Activated B cell treated with CpG ODN at 0.5 μM for 24 hours (primary cell): ENCODE measurements at regions not wholly inside any gene's neighbourhood (a gene's known extent, or its start where the extent isn't known, plus 50 kb on each side); places are given as distances from the start of the nearest gene placed in this dataset.

Source experiments
- ATAC-seq: fragments of 200-7000 bp; cut with Tn5 transposase; one replicate; pipeline ENCODE4 v1.10.0; 2021; ENCODE audit warnings: low read depth, mild to moderate bottlenecking, moderate library complexity
- CTCF ChIA-PET: fragments of 350-600 bp; sonication (Branson Sonifier 250); formaldehyde crosslinking; loops from one replicate; lab custom pipeline; 2021; ENCODE audit warnings: antibody characterized with exemption; lab: Charles Lee
- POLR2A ChIA-PET: fragments of 350-600 bp; sonication (Branson Sonifier 250); formaldehyde crosslinking; loops from one replicate; lab custom pipeline; 2021; ENCODE audit warnings: antibody characterized with exemption; lab: Charles Lee
- DNase-seq: peaks from one replicate; pipeline ENCODE4 v3.0.0; 2022
- H3K27ac Mint-ChIP-seq: one replicate; pipeline ENCODE4 v1.8.0; 2020; ENCODE audit warnings: mixed read lengths
- H3K27me3 Mint-ChIP-seq: one replicate; pipeline ENCODE4 v1.8.0; 2021; ENCODE audit warnings: mixed read lengths
- H3K36me3 Mint-ChIP-seq: one replicate; pipeline ENCODE4 v1.8.0; 2021; ENCODE audit warnings: low read depth, mixed read lengths
- H3K4me1 Mint-ChIP-seq: one replicate; pipeline ENCODE4 v1.8.0; 2021; ENCODE audit warnings: mixed read lengths
- H3K4me3 Mint-ChIP-seq: one replicate; pipeline ENCODE4 v1.8.0; 2020; ENCODE audit warnings: mild to moderate bottlenecking, mixed read lengths
- H3K9me3 Mint-ChIP-seq: one replicate; pipeline ENCODE4 v1.8.0; 2020; ENCODE audit warnings: mixed read lengths
- intact Hi-C: fragments of 100-400 bp; cut with micrococcal nuclease; formaldehyde crosslinking; loops from one replicate; pipeline ENCODE4 v1.15.1; 2024
- TF ChIP-seq, protein P1 (sequence below): fragments of 200-600 bp; IDR thresholded peaks from one replicate; pipeline ENCODE4 v1.8.0; 2022; ENCODE audit warnings: antibody characterized with exemption, mild to moderate bottlenecking

DNA sequence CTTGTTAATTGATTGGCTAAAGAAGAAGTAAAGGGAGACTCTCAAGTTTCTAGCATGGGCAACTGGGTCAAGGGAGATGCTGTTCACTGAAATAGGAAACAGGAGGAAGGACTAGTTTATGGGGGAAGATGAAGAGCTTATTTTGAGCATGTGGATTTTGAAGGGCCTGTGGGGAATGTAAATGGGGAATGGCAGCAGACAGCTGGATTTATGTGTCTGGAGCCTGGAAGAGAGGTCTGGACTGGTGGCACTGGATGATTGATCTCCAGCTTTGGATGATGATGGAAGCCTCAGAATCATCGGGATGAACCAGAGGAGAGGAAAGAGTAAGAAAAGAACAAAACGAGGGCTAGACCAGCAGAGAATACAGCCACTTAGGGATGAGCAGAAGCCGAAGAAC is 54.9 kb upstream of the ENAH start:
- no peak for ATAC-seq
- no peaks in the 10 kb centered on the region for H3K4me1 Mint-ChIP-seq
- H3K4me3 Mint-ChIP-seq = no peak overlapping the region
- POLR2A ChIA-PET = no interaction called here
- no peak overlapping the region for H3K27ac Mint-ChIP-seq
- CTCF ChIA-PET = no interaction called here
- intact Hi-C loops = no loop called here
- TF ChIP-seq, protein P1, sequence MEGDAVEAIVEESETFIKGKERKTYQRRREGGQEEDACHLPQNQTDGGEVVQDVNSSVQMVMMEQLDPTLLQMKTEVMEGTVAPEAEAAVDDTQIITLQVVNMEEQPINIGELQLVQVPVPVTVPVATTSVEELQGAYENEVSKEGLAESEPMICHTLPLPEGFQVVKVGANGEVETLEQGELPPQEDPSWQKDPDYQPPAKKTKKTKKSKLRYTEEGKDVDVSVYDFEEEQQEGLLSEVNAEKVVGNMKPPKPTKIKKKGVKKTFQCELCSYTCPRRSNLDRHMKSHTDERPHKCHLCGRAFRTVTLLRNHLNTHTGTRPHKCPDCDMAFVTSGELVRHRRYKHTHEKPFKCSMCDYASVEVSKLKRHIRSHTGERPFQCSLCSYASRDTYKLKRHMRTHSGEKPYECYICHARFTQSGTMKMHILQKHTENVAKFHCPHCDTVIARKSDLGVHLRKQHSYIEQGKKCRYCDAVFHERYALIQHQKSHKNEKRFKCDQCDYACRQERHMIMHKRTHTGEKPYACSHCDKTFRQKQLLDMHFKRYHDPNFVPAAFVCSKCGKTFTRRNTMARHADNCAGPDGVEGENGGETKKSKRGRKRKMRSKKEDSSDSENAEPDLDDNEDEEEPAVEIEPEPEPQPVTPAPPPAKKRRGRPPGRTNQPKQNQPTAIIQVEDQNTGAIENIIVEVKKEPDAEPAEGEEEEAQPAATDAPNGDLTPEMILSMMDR = no peak
- H3K27me3 Mint-ChIP-seq = no peaks in the 10 kb centered on the region
- DNase-seq = no peak
- H3K9me3 Mint-ChIP-seq = no peaks in the 10 kb centered on the region
- H3K36me3 Mint-ChIP-seq = no peaks in the 10 kb centered on the region

DNA sequence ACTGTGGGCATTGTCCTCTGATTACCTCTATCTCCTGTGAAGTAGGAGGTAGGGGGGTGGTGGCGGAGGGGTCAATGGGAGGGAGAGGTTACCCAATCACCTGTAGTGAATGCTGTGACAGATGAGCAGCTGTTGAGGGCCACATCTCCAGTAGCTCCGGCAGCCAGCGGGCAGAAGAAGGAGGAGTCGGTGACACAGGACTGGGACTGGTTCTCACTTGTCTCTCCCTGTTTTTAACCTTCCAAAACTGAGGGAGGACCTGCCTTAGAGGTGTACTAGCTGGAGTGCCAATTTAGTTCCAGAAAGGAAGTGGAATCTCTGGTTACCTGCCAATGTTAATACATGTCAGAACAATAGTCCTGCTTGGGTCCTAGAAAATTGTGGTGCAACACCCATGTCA is 56.2 kb upstream of the ENAH start:
- ChIA-PET POLR2A (no interaction called here), CTCF (no interaction called here)
- intact Hi-C loops = no loop called here
- TF ChIP-seq, protein P1 = no peak
- Mint-ChIP-seq H3K4me1 (no peaks in the 10 kb centered on the region), H3K27me3 (no peaks in the 10 kb centered on the region), H3K9me3 (no peaks in the 10 kb centered on the region), H3K4me3 (no peak overlapping the region), H3K36me3 (no peaks in the 10 kb centered on the region), H3K27ac (no peak overlapping the region)
- ATAC-seq = no peak
- no peak for DNase-seq

DNA sequence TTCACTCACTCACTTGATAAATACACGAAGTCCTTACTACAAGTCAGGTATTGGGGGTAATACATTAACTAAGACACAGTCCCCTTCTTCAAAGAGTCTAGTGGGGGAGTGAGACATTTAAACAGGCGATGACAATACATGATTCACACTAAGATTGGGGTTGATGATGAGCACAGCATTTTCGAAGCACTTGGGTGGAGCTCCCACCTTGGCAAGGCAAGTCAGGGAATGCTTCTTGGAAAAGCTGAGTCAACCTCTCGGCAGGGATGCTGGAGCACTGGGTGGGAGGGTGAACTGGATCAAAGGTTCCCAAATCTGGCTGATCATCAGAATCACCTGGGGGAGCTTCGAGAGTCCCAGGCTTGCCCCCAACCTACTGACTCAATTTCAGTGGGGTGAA is 57.9 kb upstream of the ENAH start:
- H3K27me3 Mint-ChIP-seq = no peaks in the 10 kb centered on the region
- intact Hi-C loops = no loop called here
- POLR2A ChIA-PET = no interaction called here
- no peaks in the 10 kb centered on the region for H3K9me3 Mint-ChIP-seq
- ATAC-seq (no peak), DNase-seq (no peak)
- TF ChIP-seq, protein P1 = no peak
- H3K36me3 Mint-ChIP-seq = no peaks in the 10 kb centered on the region
- no peaks in the 10 kb centered on the region for H3K4me1 Mint-ChIP-seq
- CTCF ChIA-PET = no interaction called here
- H3K4me3 Mint-ChIP-seq = no peak overlapping the region
- no peak overlapping the region for H3K27ac Mint-ChIP-seq

DNA sequence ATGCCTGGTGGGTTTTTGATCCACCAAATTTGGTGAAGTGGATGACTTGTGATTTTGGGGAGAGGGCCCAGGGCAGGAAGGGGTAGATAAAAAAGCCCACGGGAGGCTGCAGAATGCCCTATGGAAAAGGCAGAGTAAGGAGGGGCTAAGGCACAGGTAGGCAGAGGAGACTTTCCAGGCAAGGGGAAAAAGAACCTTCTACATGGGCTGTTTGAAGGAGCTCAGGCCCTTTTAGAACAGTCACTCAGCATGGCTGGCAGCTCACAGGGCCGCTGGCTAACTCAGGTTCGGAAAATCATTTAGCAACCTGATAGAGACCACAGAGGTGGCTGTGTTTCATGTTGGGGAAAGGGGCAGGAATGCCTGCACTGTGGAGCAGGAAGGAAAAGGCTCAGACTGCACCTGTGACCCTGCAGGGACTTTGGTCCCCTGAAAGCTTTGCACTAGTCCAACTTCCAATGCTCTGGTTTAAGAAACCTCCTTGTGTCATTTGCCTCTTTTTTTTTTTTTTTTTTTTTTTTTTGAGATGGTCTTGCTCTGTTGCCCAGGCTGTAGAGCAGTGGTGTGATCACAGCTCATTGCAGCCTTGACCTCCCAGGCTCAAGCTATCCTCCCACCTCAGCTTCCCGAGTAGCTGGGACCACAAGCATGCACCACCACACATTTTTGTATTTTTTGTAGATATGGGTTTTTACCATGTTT is 58.5 kb upstream of the ENAH start:
- H3K9me3 Mint-ChIP-seq = no peaks in the 10 kb centered on the region
- H3K27ac Mint-ChIP-seq = no peak overlapping the region
- TF ChIP-seq, protein P1 = no peak
- DNase-seq (no peak), ATAC-seq (no peak)
- H3K27me3 Mint-ChIP-seq = no peaks in the 10 kb centered on the region
- no peak overlapping the region for H3K4me3 Mint-ChIP-seq
- intact Hi-C loops = no loop called here
- CTCF ChIA-PET = no interaction called here
- POLR2A ChIA-PET = no interaction called here
- H3K4me1 Mint-ChIP-seq = no peaks in the 10 kb centered on the region
- no peaks in the 10 kb centered on the region for H3K36me3 Mint-ChIP-seq

DNA sequence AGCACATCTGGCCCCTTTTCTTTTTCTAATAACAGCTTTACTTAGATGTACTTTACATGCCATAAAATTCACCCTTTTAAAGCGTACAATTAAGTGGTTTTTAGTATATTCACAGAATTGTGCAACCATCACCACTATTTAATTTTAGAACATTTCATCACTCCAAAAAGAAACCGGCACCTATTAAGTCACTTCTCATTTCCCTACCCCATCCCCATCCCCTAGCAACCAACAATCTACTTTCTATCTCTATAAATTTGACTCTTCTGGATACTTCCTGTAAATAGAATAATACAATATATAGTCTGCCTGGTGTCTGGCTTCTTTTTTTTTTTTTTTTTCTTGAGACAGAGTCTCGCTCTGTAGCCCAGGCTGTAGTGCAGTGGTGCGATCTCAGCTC is 59.5 kb upstream of the ENAH start:
- intact Hi-C loops = no loop called here
- H3K9me3 Mint-ChIP-seq = no peaks in the 10 kb centered on the region
- H3K27ac Mint-ChIP-seq = no peak overlapping the region
- H3K4me3 Mint-ChIP-seq = no peak overlapping the region
- H3K27me3 Mint-ChIP-seq = no peaks in the 10 kb centered on the region
- H3K4me1 Mint-ChIP-seq = no peaks in the 10 kb centered on the region
- CTCF ChIA-PET = no interaction called here
- POLR2A ChIA-PET = interaction anchor here (0.7 kb wide), 1 partner anchor 888 kb away, joined by 5 read pairs; no protein-coding TSS in a partner anchor
- no peaks in the 10 kb centered on the region for H3K36me3 Mint-ChIP-seq
- TF ChIP-seq, protein P1 = no peak
- ATAC-seq (no peak), DNase-seq (no peak)
